Stimulated activated naive B cell treated with anti-CD40 and anti-IgM and Interleukin-4, amounts not matched to agents 10 μg/mL and 1 μg/mL and 100 μg/mL, for 72 hours (primary cell): ENCODE measurements at regions not wholly inside any gene's neighbourhood (a gene's known extent, or its start where the extent isn't known, plus 50 kb on each side); places are given as distances from the start of the nearest gene placed in this dataset.

ENCODE experiments used
- ATAC-seq, 2 donors: fragments of 150-1000 bp; cut with Tn5 transposase; replicated peaks; 2 replicates each; pipeline ENCODE4 v1.10.0; 2021; ENCODE audit warnings: moderate library complexity in 1 of 2
- DNase-seq: peaks from one replicate; pipeline ENCODE4 v3.0.0; 2021
- H3K27ac Mint-ChIP-seq: one replicate; pipeline ENCODE4 v1.8.0; 2022; ENCODE audit warnings: mild to moderate bottlenecking, mixed read lengths
- H3K27me3 Mint-ChIP-seq, 2 donors: one replicate each; pipeline ENCODE4 v1.8.0; 2022; ENCODE audit warnings: mixed read lengths in 2 of 2
- H3K36me3 Mint-ChIP-seq, 2 donors: one replicate each; pipeline ENCODE4 v1.8.0; 2022; ENCODE audit warnings: mixed read lengths in 2 of 2, mild to moderate bottlenecking in 1 of 2
- H3K4me1 Mint-ChIP-seq, 2 donors: one replicate each; pipeline ENCODE4 v1.8.0; 2022; ENCODE audit warnings: mixed read lengths in 2 of 2, mild to moderate bottlenecking in 1 of 2
- H3K4me3 Mint-ChIP-seq, 2 donors: one replicate each; pipeline ENCODE4 v1.8.0; 2022; ENCODE audit warnings: mild to moderate bottlenecking in 2 of 2, mixed read lengths in 2 of 2, moderate library complexity in 1 of 2
- H3K9me3 Mint-ChIP-seq, 2 donors: one replicate each; pipeline ENCODE4 v1.8.0; 2022; ENCODE audit warnings: mixed read lengths in 2 of 2, mild to moderate bottlenecking in 1 of 2

GRCh38 chr1:94644352-94644751 lies 102.8 kb upstream of the F3 start:
- DNase-seq (no peak), ATAC-seq (no peak)
- Mint-ChIP-seq H3K4me1 (no peaks in the 10 kb centered on the region), H3K4me3 (no peak overlapping the region), H3K9me3 (peaks cover 0 to 1% of the 10 kb centered on the region in 2 donors), H3K27ac (no peak overlapping the region), H3K27me3 (no peaks in the 10 kb centered on the region), H3K36me3 (no peaks in the 10 kb centered on the region)

- no peak for ATAC-seq
- H3K27me3 Mint-ChIP-seq = no peaks in the 10 kb centered on the region
- H3K36me3 Mint-ChIP-seq = no peaks in the 10 kb centered on the region
- peaks cover 0 to 1% of the 10 kb centered on the region in 2 donors for H3K9me3 Mint-ChIP-seq
- no peak overlapping the region for H3K27ac Mint-ChIP-seq
- no peaks in the 10 kb centered on the region for H3K4me1 Mint-ChIP-seq
- no peak overlapping the region for H3K4me3 Mint-ChIP-seq
- DNase-seq = no peak
Measured at GRCh38 chr1:94643819-94644218, 102.3 kb upstream of the F3 start.

GRCh38 chr1:94642617-94643321 lies 101.2 kb upstream of the F3 start:
- H3K4me1 Mint-ChIP-seq = no peaks in the 10 kb centered on the region
- no peak for DNase-seq
- no peak for ATAC-seq
- H3K36me3 Mint-ChIP-seq = no peaks in the 10 kb centered on the region
- no peak overlapping the region for H3K27ac Mint-ChIP-seq
- H3K27me3 Mint-ChIP-seq = no peaks in the 10 kb centered on the region
- no peak overlapping the region for H3K4me3 Mint-ChIP-seq
- H3K9me3 Mint-ChIP-seq = peaks cover 0 to 1% of the 10 kb centered on the region in 2 donors

- Mint-ChIP-seq H3K27me3 (no peaks in the 10 kb centered on the region), H3K9me3 (peaks cover 0 to 1% of the 10 kb centered on the region in 2 donors), H3K27ac (no peak overlapping the region), H3K36me3 (no peaks in the 10 kb centered on the region), H3K4me1 (no peaks in the 10 kb centered on the region), H3K4me3 (no peak overlapping the region)
- ATAC-seq = no peak
- no peak for DNase-seq
Measured at GRCh38 chr1:94641990-94642389, 100.4 kb upstream of the F3 start.

- DNase-seq = no peak
- Mint-ChIP-seq H3K4me1 (no peaks in the 10 kb centered on the region), H3K4me3 (no peak overlapping the region), H3K36me3 (no peaks in the 10 kb centered on the region), H3K9me3 (peaks cover 0 to 1% of the 10 kb centered on the region in 2 donors), H3K27ac (no peak overlapping the region), H3K27me3 (no peaks in the 10 kb centered on the region)
- no peak for ATAC-seq
Measured at GRCh38 chr1:94640125-94640524, 98.6 kb upstream of the F3 start.

- Mint-ChIP-seq H3K27ac (no peak overlapping the region), H3K36me3 (no peaks in the 10 kb centered on the region), H3K9me3 (peaks cover 0 to 4% of the 10 kb centered on the region in 2 donors), H3K4me3 (no peak overlapping the region), H3K4me1 (no peaks in the 10 kb centered on the region), H3K27me3 (peaks cover 4 to 8% of the 10 kb centered on the region in 2 donors)
- DNase-seq = no peak
- no peak for ATAC-seq
Measured at GRCh38 chr1:94637121-94637520, 95.6 kb upstream of the F3 start.

- Mint-ChIP-seq H3K4me3 (no peak overlapping the region), H3K4me1 (no peaks in the 10 kb centered on the region), H3K27ac (no peak overlapping the region), H3K36me3 (no peaks in the 10 kb centered on the region), H3K9me3 (peaks cover 0 to 4% of the 10 kb centered on the region in 2 donors), H3K27me3 (peaks cover 4 to 8% of the 10 kb centered on the region in 2 donors)
- DNase-seq (no peak), ATAC-seq (no peak)
Measured at GRCh38 chr1:94636624-94637023, 95.1 kb upstream of the F3 start.

- Mint-ChIP-seq H3K9me3 (peaks cover 0 to 4% of the 10 kb centered on the region in 2 donors), H3K36me3 (no peaks in the 10 kb centered on the region), H3K4me1 (no peaks in the 10 kb centered on the region), H3K4me3 (no peak overlapping the region), H3K27ac (no peak overlapping the region), H3K27me3 (peaks cover 4 to 8% of the 10 kb centered on the region in 2 donors)
- DNase-seq (no peak), ATAC-seq (no peak)
Measured at GRCh38 chr1:94636100-94636499, 94.5 kb upstream of the F3 start.

GRCh38 chr1:94634977-94635416 lies 93.4 kb upstream of the F3 start:
- no peaks in the 10 kb centered on the region for H3K4me1 Mint-ChIP-seq
- ATAC-seq (no peak), DNase-seq (no peak)
- H3K9me3 Mint-ChIP-seq = peaks cover 0 to 3% of the 10 kb centered on the region in 2 donors
- peaks cover 4 to 8% of the 10 kb centered on the region in 2 donors for H3K27me3 Mint-ChIP-seq
- no peak overlapping the region for H3K27ac Mint-ChIP-seq
- no peaks in the 10 kb centered on the region for H3K36me3 Mint-ChIP-seq
- no peak overlapping the region for H3K4me3 Mint-ChIP-seq

GRCh38 chr1:94633051-94633450 lies 91.5 kb upstream of the F3 start:
- peaks cover 4 to 13% of the 10 kb centered on the region in 2 donors for H3K27me3 Mint-ChIP-seq

GRCh38 chr1:94629259-94630181 lies 88.0 kb upstream of the F3 start:
- no peaks in the 10 kb centered on the region for H3K4me1 Mint-ChIP-seq
- H3K36me3 Mint-ChIP-seq = no peaks in the 10 kb centered on the region
- DNase-seq = no peak
- ATAC-seq = no peak
- H3K9me3 Mint-ChIP-seq = peaks cover 0 to 3% of the 10 kb centered on the region in 2 donors
- H3K27me3 Mint-ChIP-seq = peaks cover 4 to 13% of the 10 kb centered on the region in 2 donors
- H3K27ac Mint-ChIP-seq = no peak overlapping the region
- H3K4me3 Mint-ChIP-seq = no peak overlapping the region

More at GRCh38 chr1:94633051-94633450, 91.5 kb upstream of the F3 start:
- H3K9me3 Mint-ChIP-seq = peaks cover 0 to 3% of the 10 kb centered on the region in 2 donors
- H3K27ac Mint-ChIP-seq = no peak overlapping the region
- DNase-seq (no peak), ATAC-seq (no peak)
- no peaks in the 10 kb centered on the region for H3K4me1 Mint-ChIP-seq
- H3K36me3 Mint-ChIP-seq = no peaks in the 10 kb centered on the region
- no peak overlapping the region for H3K4me3 Mint-ChIP-seq

GRCh38 chr1:94628499-94628843 lies 86.9 kb upstream of the F3 start:
- Mint-ChIP-seq H3K36me3 (no peaks in the 10 kb centered on the region), H3K4me3 (no peak overlapping the region), H3K9me3 (peaks cover 0 to 3% of the 10 kb centered on the region in 2 donors), H3K27ac (no peak overlapping the region), H3K4me1 (no peaks in the 10 kb centered on the region), H3K27me3 (peaks cover 4 to 5% of the 10 kb centered on the region in 2 donors)
- DNase-seq (no peak), ATAC-seq (no peak)

- Mint-ChIP-seq H3K4me1 (no peaks in the 10 kb centered on the region), H3K36me3 (no peaks in the 10 kb centered on the region), H3K9me3 (peaks cover 0 to under 1% of the 10 kb centered on the region in 2 donors), H3K27me3 (peaks cover 1 to 5% of the 10 kb centered on the region in 2 donors), H3K4me3 (no peak overlapping the region), H3K27ac (no peak overlapping the region)
- DNase-seq = no peak
- ATAC-seq = no peak
Measured at GRCh38 chr1:94627771-94628498, 86.4 kb upstream of the F3 start.

- H3K4me1 Mint-ChIP-seq = no peaks in the 10 kb centered on the region
- peaks cover 0 to under 1% of the 10 kb centered on the region in 2 donors for H3K27me3 Mint-ChIP-seq
- H3K27ac Mint-ChIP-seq = no peak overlapping the region
- no peaks in the 10 kb centered on the region for H3K36me3 Mint-ChIP-seq
- DNase-seq (no peak), ATAC-seq (no peak)
- H3K9me3 Mint-ChIP-seq = peaks cover 0 to 3% of the 10 kb centered on the region in 2 donors
- H3K4me3 Mint-ChIP-seq = no peak overlapping the region
Measured at GRCh38 chr1:94624203-94624602, 82.6 kb upstream of the F3 start.
